HCT116 (cell line): ENCODE measurements at regions not wholly inside any gene's neighbourhood (a gene's known extent, or its start where the extent isn't known, plus 50 kb on each side); places are given as distances from the start of the nearest gene placed in this dataset.

Experiments
- ATAC-seq: fragments of 200-7000 bp; cut with Tn5 transposase; 2 replicates; pipeline ENCODE4 v1.9.1; 2020; ENCODE audit warnings: mild to moderate bottlenecking, moderate library complexity
- BruUV-seq: library from RNA; stranded (reverse); fragments of 400-500 nt; replicated peaks from 2 replicates; lab custom pipeline; 2021; lab: Mats Ljungman, UMichigan
- CTCF ChIA-PET: fragments of 300-600 bp; sonication (Branson Sonifier 250); formaldehyde crosslinking; loops from one replicate; lab custom pipeline; 2021; ENCODE audit warnings: antibody characterized with exemption; lab: Charles Lee
- POLR2A ChIA-PET: fragments of 300-600, 350-600 bp; sonication (Branson Sonifier 250); formaldehyde crosslinking; loops from one replicate; lab custom pipeline; 2021; ENCODE audit warnings: antibody characterized with exemption; lab: Charles Lee
- RAD21 ChIA-PET, 2 experiments: fragments of 300-600 bp; sonication (Branson Sonifier 250); formaldehyde crosslinking; loops; one replicate each; lab custom pipeline; 2023; ENCODE audit warnings: low total read pairs in 2 of 2; ENCODE audit not compliant: uncharacterized antibody in 2 of 2, unreplicated experiment in 2 of 2, low non-redundant PET in 1 of 2; lab: Charles Lee
- DNase-seq: peaks from one replicate; pipeline ENCODE4 v3.0.0-alpha.2; 2010; ENCODE audit warnings: low read depth, low spot score
- H2AFZ ChIP-seq: fragments of 200-600 bp; shearing (Covaris generic), sonication (generic); 2 replicates; pipeline ENCODE4 v1.6.1; 2017; ENCODE audit warnings: low read depth, mixed run types, mixed read lengths, antibody characterized with exemption, low read length; ENCODE audit not compliant: poor library complexity, severe bottlenecking
- H3K27ac ChIP-seq: 2 replicates; pipeline ENCODE4 v1.5.1; 2012; ENCODE audit warnings: low read depth, low read length
- H3K27me3 ChIP-seq: fragments of 200-600 bp; sonication (generic); 2 replicates; pipeline ENCODE4 v1.6.1; 2016; ENCODE audit warnings: mixed run types, low read length, mixed read lengths; ENCODE audit not compliant: insufficient read depth
- H3K36me3 ChIP-seq, 2 experiments: fragments of 200-500 bp in 1 of 2; fragments of 200-600 bp in 1 of 2; sonication (Bioruptor generic) in 1 of 2; sonication (generic) in 1 of 2; 2 replicates each; pipeline versions ENCODE4 v1.5.1 to v1.6.1; 2014 to 2016; ENCODE audit warnings: low read length in 2 of 2, inconsistent platforms in 1 of 2, mixed read lengths in 1 of 2, mixed run types in 1 of 2; ENCODE audit not compliant: insufficient read depth in 2 of 2, control insufficient read depth in 1 of 2
- H3K4me1 ChIP-seq, 2 experiments: fragments of 200-600 bp in 1 of 2; sonication (generic) in 1 of 2; 2 replicates each; pipeline versions ENCODE4 v1.5.1 to v1.6.1; 2012 to 2017; ENCODE audit warnings: low read length in 2 of 2, inconsistent platforms in 1 of 2, mild to moderate bottlenecking in 1 of 2, mixed read lengths in 1 of 2, mixed run types in 1 of 2, moderate library complexity in 1 of 2; ENCODE audit not compliant: insufficient read depth in 2 of 2, control insufficient read depth in 1 of 2
- H3K4me2 ChIP-seq: fragments of 200-600 bp; sonication (generic); 2 replicates; pipeline ENCODE4 v1.6.1; 2017; ENCODE audit warnings: mixed run types, low read length, mixed read lengths
- H3K4me3 ChIP-seq, 2 experiments: fragments of 200-600 bp in 1 of 2; sonication (generic) in 1 of 2; replicated peaks in 1 of 2; 2 replicates each; pipeline ENCODE4 v1.5.1; 2011 to 2016; ENCODE audit warnings: low read length in 2 of 2, control low read depth in 1 of 2, low read depth in 1 of 2, mild to moderate bottlenecking in 1 of 2, mixed read lengths in 1 of 2, mixed run types in 1 of 2
- H3K79me2 ChIP-seq: fragments of 200-600 bp; sonication (generic); 2 replicates; pipeline ENCODE4 v1.6.1; 2017; ENCODE audit warnings: mild to moderate bottlenecking, mixed run types, low read length, moderate library complexity, mixed read lengths; ENCODE audit not compliant: insufficient read depth
- H3K9ac ChIP-seq: fragments of 200-600 bp; sonication (generic); 2 replicates; pipeline ENCODE4 v1.6.1; 2016; ENCODE audit warnings: low read length, mixed read lengths
- H3K9me2 ChIP-seq: fragments of 200-600 bp; sonication (generic), shearing (Covaris generic); 2 replicates; pipeline ENCODE4 v1.6.1; 2017; ENCODE audit warnings: mixed run types, mild to moderate bottlenecking, moderate library complexity; ENCODE audit not compliant: insufficient read depth
- H3K9me3 ChIP-seq, 2 experiments: fragments of 200-500 bp in 1 of 2; fragments of 200-600 bp in 1 of 2; sonication (Bioruptor generic) in 1 of 2; sonication (generic) in 1 of 2; 2 replicates each; pipeline ENCODE4 v1.6.1; 2014 to 2017; ENCODE audit warnings: low read length in 2 of 2, mixed read lengths in 2 of 2, inconsistent platforms in 1 of 2, low read depth in 1 of 2, mild to moderate bottlenecking in 1 of 2, mixed run types in 1 of 2, moderate library complexity in 1 of 2; ENCODE audit not compliant: control insufficient read depth in 1 of 2, insufficient read depth in 1 of 2
- H4K20me1 ChIP-seq: fragments of 200-600 bp; sonication (generic), shearing (Covaris generic); 2 replicates; pipeline ENCODE4 v1.6.1; 2017; ENCODE audit warnings: mixed run types, mild to moderate bottlenecking, moderate library complexity; ENCODE audit not compliant: insufficient read depth
- CBX3 ChIP-seq: IDR thresholded peaks from 2 replicates; pipeline ENCODE4 v1.6.1; 2012; ENCODE audit warnings: low read depth
- ELF1 ChIP-seq: IDR thresholded peaks from 2 replicates; pipeline ENCODE4 v1.6.1; 2012; ENCODE audit warnings: low read depth, borderline replicate concordance
- POLR2A ChIP-seq: IDR thresholded peaks from 2 replicates; pipeline ENCODE4 v1.7.0; 2011; ENCODE audit warnings: borderline replicate concordance; ENCODE audit not compliant: insufficient read depth, insufficient read length; ENCODE audit errors: extremely low read depth
- SIN3A ChIP-seq: IDR thresholded peaks from 2 replicates; pipeline ENCODE4 v1.6.1; 2012; ENCODE audit warnings: low read depth
- SP1 ChIP-seq: IDR thresholded peaks from 2 replicates; pipeline ENCODE4 v1.6.1; 2012; ENCODE audit warnings: low read depth
- YY1 ChIP-seq: IDR thresholded peaks from 2 replicates; pipeline ENCODE4 v1.6.1; 2011; ENCODE audit warnings: low read length, low read depth, moderate library complexity, mild to moderate bottlenecking; ENCODE audit not compliant: insufficient replicate concordance; ENCODE audit errors: extremely low read depth
- ZNF274 ChIP-seq: fragments of 200-500 bp; sonication (Bioruptor generic); IDR thresholded peaks from 2 replicates; pipeline ENCODE4 v1.6.1; 2014; ENCODE audit warnings: mild to moderate bottlenecking, low read depth, low read length, inconsistent platforms
- intact Hi-C: fragments of 100-400 bp; cut with micrococcal nuclease; formaldehyde crosslinking; loops from 2 replicates; pipeline ENCODE4 v1.10.0; 2022
- TF ChIP-seq, protein P1 (sequence below): IDR thresholded peaks from 2 replicates; pipeline ENCODE4 v1.6.1; 2012

DNA sequence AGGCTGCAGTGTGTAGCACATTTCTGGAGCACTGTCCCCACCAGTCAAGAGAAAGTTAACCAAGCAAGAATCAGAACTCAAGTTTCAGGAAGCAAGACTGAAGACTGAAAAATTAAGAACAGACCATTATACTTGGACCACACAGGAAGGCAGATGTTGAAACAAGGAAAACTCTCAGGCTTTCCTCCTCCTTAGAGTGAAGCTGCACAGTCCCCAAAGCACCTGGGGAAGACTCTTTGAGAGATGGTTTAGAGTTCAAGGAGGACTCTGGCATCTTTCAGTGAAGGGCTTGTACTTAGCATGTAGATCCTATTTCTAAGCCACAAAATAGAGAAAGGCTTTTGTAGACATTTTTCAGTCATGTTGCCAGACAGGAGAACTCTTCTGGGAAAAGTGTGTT is 113.7 kb upstream of the KCTD3 start:
- no peak overlapping the region for H3K9ac ChIP-seq
- CTCF ChIA-PET, result no interaction called here
- POLR2A ChIA-PET, result no interaction called here
- no peaks in the 10 kb centered on the region for H3K9me2 ChIP-seq
- no peaks in the 10 kb centered on the region for H3K79me2 ChIP-seq
- RAD21 ChIA-PET, result no interaction called here
- DNase-seq (no peak), ATAC-seq (no peak)
- H4K20me1 ChIP-seq, result no peaks in the 10 kb centered on the region
- H3K4me2 ChIP-seq, result no peak overlapping the region
- no TSS peak for BruUV-seq
- no peaks in the 10 kb centered on the region for H3K9me3 ChIP-seq
- H3K4me3 ChIP-seq, result no peak overlapping the region
- H3K36me3 ChIP-seq, result no peaks in the 10 kb centered on the region
- H2AFZ ChIP-seq, result no peak overlapping the region
- no peak overlapping the region for H3K27ac ChIP-seq
- H3K4me1 ChIP-seq, result no peaks in the 10 kb centered on the region
- intact Hi-C loops, result no loop called here
- H3K27me3 ChIP-seq, result no peaks in the 10 kb centered on the region
- TF ChIP-seq SP1, result no peak

DNA sequence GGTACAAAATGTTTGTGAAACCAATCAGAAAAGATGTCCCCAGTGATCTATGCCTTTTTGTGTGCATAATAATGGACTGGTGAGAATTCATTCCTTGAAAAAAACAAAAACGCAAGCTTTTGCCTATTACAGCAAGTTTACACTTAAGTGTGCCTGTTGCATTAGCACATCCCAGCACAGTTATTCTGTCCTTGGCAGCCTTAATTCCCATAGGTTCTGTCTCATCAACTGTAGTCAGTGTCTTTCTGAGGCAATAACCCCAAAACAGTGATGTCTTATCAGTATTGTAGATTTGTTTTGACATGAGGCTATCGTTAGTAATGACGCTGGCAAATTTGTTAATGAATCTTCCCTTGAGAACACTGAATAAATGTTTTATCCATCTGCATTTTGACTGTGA is 109.9 kb upstream of the KCTD3 start:
- intact Hi-C loops, result no loop called here
- BruUV-seq, result no TSS peak
- Histone ChIP-seq H3K79me2 (no peaks in the 10 kb centered on the region), H3K36me3 (no peaks in the 10 kb centered on the region), H2AFZ (no peak overlapping the region), H3K9me2 (no peaks in the 10 kb centered on the region), H3K4me2 (no peak overlapping the region), H3K9ac (no peak overlapping the region), H3K4me3 (no peak overlapping the region), H3K27ac (no peak overlapping the region), H3K4me1 (no peaks in the 10 kb centered on the region), H3K27me3 (no peaks in the 10 kb centered on the region), H3K9me3 (no peaks in the 10 kb centered on the region), H4K20me1 (no peaks in the 10 kb centered on the region)
- ATAC-seq, result no peak
- TF ChIP-seq SIN3A (no peak), ELF1 (no peak), POLR2A (no peak), ZNF274 (no peak), YY1 (no peak), CBX3 (no peak)
- TF ChIP-seq, protein P1, sequence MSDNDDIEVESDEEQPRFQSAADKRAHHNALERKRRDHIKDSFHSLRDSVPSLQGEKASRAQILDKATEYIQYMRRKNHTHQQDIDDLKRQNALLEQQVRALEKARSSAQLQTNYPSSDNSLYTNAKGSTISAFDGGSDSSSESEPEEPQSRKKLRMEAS, result no peak
- ChIA-PET RAD21 (no interaction called here), CTCF (no interaction called here), POLR2A (no interaction called here)
- DNase-seq, result no peak
